IMR-90 (cell line): ENCODE measurements at regions not wholly inside any gene's neighbourhood (a gene's known extent, or its start where the extent isn't known, plus 50 kb on each side); places are given as distances from the start of the nearest gene placed in this dataset.

ENCODE experiments used
- ATAC-seq: fragments of 200-7000 bp; cut with Tn5 transposase; 2 replicates; pipeline ENCODE4 v1.9.1; 2020; ENCODE audit warnings: low read depth, mild to moderate bottlenecking, moderate library complexity
- BruUV-seq: library from RNA; stranded (reverse); fragments of 400-500 nt; replicated peaks from 2 replicates; lab custom pipeline; 2021; lab: Mats Ljungman, UMichigan
- CTCF ChIA-PET: fragments of 300-600 bp; formaldehyde crosslinking; extraction: SDS; loops from one replicate; lab custom pipeline; 2021; ENCODE audit warnings: antibody characterized with exemption; lab: Yijun Ruan, JAX
- POLR2A ChIA-PET: fragments of 300-600 bp; sonication (Branson Sonifier 250); formaldehyde crosslinking; loops from one replicate; lab custom pipeline; 2022; ENCODE audit warnings: antibody characterized with exemption; ENCODE audit not compliant: unreplicated experiment; lab: Charles Lee
- DNase-seq: peaks from one replicate; pipeline ENCODE4 v3.0.0; 2013
- H2AFZ ChIP-seq: replicated peaks from 2 replicates; pipeline ENCODE3; 2013; ENCODE audit warnings: low read length, mild to moderate bottlenecking; ENCODE audit not compliant: poor library complexity
- H2AK5ac ChIP-seq: 2 replicates; pipeline ENCODE4 v1.6.1; 2013; ENCODE audit warnings: low read depth, low read length, inconsistent platforms
- H2AK9ac ChIP-seq: replicated peaks from 2 replicates; pipeline ENCODE3; 2013; ENCODE audit warnings: mild to moderate bottlenecking, low read depth, low read length, moderate library complexity; ENCODE audit not compliant: poor library complexity
- H2BK120ac ChIP-seq: 2 replicates; pipeline ENCODE4 v1.6.1; 2013; ENCODE audit warnings: low read depth, low read length, inconsistent platforms
- H2BK15ac ChIP-seq: 3 replicates; pipeline ENCODE4 v1.6.1; 2013; ENCODE audit warnings: low read depth, low read length, inconsistent platforms
- H2BK20ac ChIP-seq: 2 replicates; pipeline ENCODE4 v1.6.1; 2013; ENCODE audit warnings: low read depth, mild to moderate bottlenecking, inconsistent platforms, low read length, moderate library complexity
- H2BK5ac ChIP-seq: 2 replicates; pipeline ENCODE4 v1.6.1; 2013; ENCODE audit warnings: mild to moderate bottlenecking, low read depth, low read length, inconsistent platforms; ENCODE audit not compliant: poor library complexity, severe bottlenecking
- H3K14ac ChIP-seq: replicated peaks from 2 replicates; pipeline ENCODE4 v1.6.1; 2013; ENCODE audit warnings: low read depth, low read length, inconsistent platforms
- H3K18ac ChIP-seq: 2 replicates; pipeline ENCODE4 v1.6.1; 2013; ENCODE audit warnings: low read depth, low read length, control low read depth
- H3K23ac ChIP-seq: 2 replicates; pipeline ENCODE4 v1.6.1; 2013; ENCODE audit warnings: low read depth, low read length, inconsistent platforms
- H3K27ac ChIP-seq: 2 replicates; pipeline ENCODE4 v1.5.1; 2013; ENCODE audit warnings: mild to moderate bottlenecking, control low read depth, low read length; ENCODE audit not compliant: insufficient read depth
- H3K27me3 ChIP-seq: 2 replicates; pipeline ENCODE4 v1.6.1; 2013; ENCODE audit warnings: low read length; ENCODE audit not compliant: control insufficient read depth, insufficient read depth
- H3K36me3 ChIP-seq: 2 replicates; pipeline ENCODE4 v1.6.1; 2013; ENCODE audit warnings: low read length, mixed read lengths; ENCODE audit not compliant: control insufficient read depth, insufficient read depth
- H3K4ac ChIP-seq: 2 replicates; pipeline ENCODE4 v1.6.1; 2013; ENCODE audit warnings: low read depth, low read length, inconsistent platforms
- H3K4me1 ChIP-seq: 2 replicates; pipeline ENCODE4 v1.6.1; 2013; ENCODE audit warnings: low read length, mixed read lengths; ENCODE audit not compliant: control insufficient read depth, insufficient read depth
- H3K4me2 ChIP-seq: 2 replicates; pipeline ENCODE4 v1.6.1; 2013; ENCODE audit warnings: low read depth, mild to moderate bottlenecking, control low read depth, low read length, moderate library complexity
- H3K4me3 ChIP-seq: 2 replicates; pipeline ENCODE4 v1.5.1; 2013; ENCODE audit warnings: low read depth, mild to moderate bottlenecking, control low read depth, low read length, moderate library complexity; ENCODE audit not compliant: insufficient read depth
- H3K56ac ChIP-seq: 2 replicates; pipeline ENCODE4 v1.6.1; 2013; ENCODE audit warnings: low read length, inconsistent platforms; ENCODE audit not compliant: insufficient read depth; ENCODE audit errors: extremely low read depth
- H3K79me1 ChIP-seq, 2 experiments: 2 replicates each; pipeline ENCODE4 v1.6.1; 2013; ENCODE audit warnings: low read length in 2 of 2, inconsistent platforms in 1 of 2, low read depth in 1 of 2
- H3K9ac ChIP-seq: 2 replicates; pipeline ENCODE4 v1.6.1; 2013; ENCODE audit warnings: low read depth, low read length, control low read depth
- H3K9me1 ChIP-seq: 2 replicates; pipeline ENCODE4 v1.6.1; 2013; ENCODE audit warnings: low read length, inconsistent platforms; ENCODE audit not compliant: insufficient read depth
- H3K9me3 ChIP-seq: 2 replicates; pipeline ENCODE4 v1.6.1; 2013; ENCODE audit warnings: low read length; ENCODE audit not compliant: control insufficient read depth, insufficient read depth
- H4K20me1 ChIP-seq: 2 replicates; pipeline ENCODE4 v1.6.1; 2013; ENCODE audit warnings: low read length, inconsistent platforms; ENCODE audit not compliant: insufficient read depth
- H4K5ac ChIP-seq: 2 replicates; pipeline ENCODE4 v1.6.1; 2013; ENCODE audit warnings: mild to moderate bottlenecking, low read depth, low read length, control low read depth
- H4K8ac ChIP-seq, 2 experiments: 2 replicates each; pipeline ENCODE4 v1.6.1; 2013; ENCODE audit warnings: low read depth in 2 of 2, low read length in 2 of 2, control low read depth in 1 of 2, inconsistent platforms in 1 of 2
- H4K91ac ChIP-seq: 2 replicates; pipeline ENCODE4 v1.6.1; 2013; ENCODE audit warnings: low read depth, low read length, inconsistent platforms; ENCODE audit not compliant: insufficient read depth
- CHD1 ChIP-seq: IDR thresholded peaks from 2 replicates; pipeline ENCODE4 v1.6.1; 2012; ENCODE audit warnings: low read depth, low read length, improper control_type of control experiment
- MAFK ChIP-seq: IDR thresholded peaks from 2 replicates; pipeline ENCODE4 v1.6.1; 2012; ENCODE audit warnings: low read depth, low read length, improper control_type of control experiment
- NFE2L2 ChIP-seq: fragments of 150-350 bp; IDR thresholded peaks from 2 replicates; pipeline ENCODE4 v1.6.1; 2016; ENCODE audit warnings: low read depth, mild to moderate bottlenecking, low read length
- POLR2A ChIP-seq: IDR thresholded peaks from 2 replicates; pipeline ENCODE4 v1.6.1; 2012; ENCODE audit warnings: mild to moderate bottlenecking, low read depth, low read length
- RAD21 ChIP-seq: IDR thresholded peaks from 2 replicates; pipeline ENCODE4 v1.6.1; 2012; ENCODE audit warnings: low read length, improper control_type of control experiment
- WGBS, 2 experiments: methylation state at CpG; one replicate each; pipeline versions ENCODE4 v1.1.5 to v1.1.7; 2013; ENCODE audit warnings: missing lambda C conversion rate in 2 of 2; ENCODE audit not compliant: insufficient read length in 1 of 2; ENCODE audit errors: extremely low coverage in 2 of 2; 5-methylcytosine and 5-hydroxymethylcytosine counted together
- dilution Hi-C: fragments of 300-500 bp; cut with HindIII; formaldehyde crosslinking; loops from one replicate; pipeline ENCODE4 v1.14.3; 2018; ENCODE audit warnings: low sequenced_read_pairs; ENCODE audit not compliant: unreplicated experiment
- in situ Hi-C: fragments of 300-500 bp; cut with MboI; formaldehyde crosslinking; loops from 3 replicates; pipeline ENCODE4 v1.14.3; 2019; ENCODE audit warnings: low sequenced_read_pairs, inconsistent platforms, mixed read lengths
- intact Hi-C: fragments of 100-400 bp; cut with micrococcal nuclease; formaldehyde crosslinking; loops from 2 replicates; pipeline ENCODE4 v1.10.0; 2022
- TF ChIP-seq, protein P1 (sequence below): fragments of 150-350 bp; IDR thresholded peaks from 2 replicates; pipeline ENCODE4 v1.6.1; 2017; ENCODE audit warnings: mild to moderate bottlenecking, antibody characterized with exemption, low read length, low read depth
- TF ChIP-seq, protein P2 (sequence below): fragments of 150-350 bp; IDR thresholded peaks from 2 replicates; pipeline ENCODE4 v1.6.1; 2016; ENCODE audit warnings: low read depth, mild to moderate bottlenecking, low read length, moderate library complexity, borderline replicate concordance

DNA sequence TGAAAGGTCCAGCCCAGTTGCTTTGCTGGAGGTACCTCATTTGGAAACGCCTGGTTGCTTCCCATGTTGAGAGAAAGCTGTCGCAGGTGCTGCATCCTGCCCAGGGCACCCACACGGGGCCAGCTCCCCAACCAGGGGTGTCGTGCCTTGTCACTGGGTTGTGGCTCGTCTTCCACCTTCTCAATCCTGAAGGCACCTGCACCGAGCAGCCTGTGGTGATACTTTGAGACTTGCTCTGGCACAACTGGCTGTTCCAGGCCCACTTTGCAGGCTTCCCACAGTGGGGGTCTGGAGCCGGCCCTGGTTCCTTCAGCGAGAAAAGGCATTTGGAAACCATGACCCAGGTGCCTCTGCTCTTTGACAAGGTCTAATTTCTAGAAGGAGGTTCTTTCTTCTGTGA lies 197.3 kb upstream of the PPP2R2D start:
- in situ Hi-C loops: no loop called here
- Histone ChIP-seq H3K4me2 (no peak overlapping the region), H3K4me1 (no peaks in the 10 kb centered on the region), H3K56ac (no peak overlapping the region), H2BK5ac (no peak overlapping the region), H4K5ac (no peak overlapping the region), H2AK9ac (no peak overlapping the region), H3K23ac (no peak overlapping the region), H3K9me3 (peaks cover 65% of the 10 kb centered on the region), H3K27ac (no peak overlapping the region), H3K4me3 (no peak overlapping the region), H3K27me3 (no peaks in the 10 kb centered on the region), H3K4ac (no peak overlapping the region), H3K18ac (no peak overlapping the region), H2BK20ac (no peak overlapping the region), H4K91ac (no peak overlapping the region), H3K9me1 (no peaks in the 10 kb centered on the region), H2BK15ac (no peak overlapping the region), H4K8ac (no peak overlapping the region), H2AFZ (no peak overlapping the region), H3K14ac (no peak overlapping the region), H2AK5ac (no peak overlapping the region), H3K36me3 (no peaks in the 10 kb centered on the region), H3K79me1 (no peaks in the 10 kb centered on the region), H3K9ac (no peak overlapping the region), H2BK120ac (no peak overlapping the region), H4K20me1 (no peaks in the 10 kb centered on the region)
- 29% methylated on average over 4 of the region's 8 CpGs; no CpG with 5 or more reads in 1 of the 2 experiments for WGBS, 2 experiments
- ChIA-PET CTCF (no interaction called here), POLR2A (no interaction called here)
- DNase-seq (no peak), ATAC-seq (no peak)
- no TSS peak for BruUV-seq
- TF ChIP-seq, protein P1, sequence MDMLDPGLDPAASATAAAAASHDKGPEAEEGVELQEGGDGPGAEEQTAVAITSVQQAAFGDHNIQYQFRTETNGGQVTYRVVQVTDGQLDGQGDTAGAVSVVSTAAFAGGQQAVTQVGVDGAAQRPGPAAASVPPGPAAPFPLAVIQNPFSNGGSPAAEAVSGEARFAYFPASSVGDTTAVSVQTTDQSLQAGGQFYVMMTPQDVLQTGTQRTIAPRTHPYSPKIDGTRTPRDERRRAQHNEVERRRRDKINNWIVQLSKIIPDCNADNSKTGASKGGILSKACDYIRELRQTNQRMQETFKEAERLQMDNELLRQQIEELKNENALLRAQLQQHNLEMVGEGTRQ: no peak
- TF ChIP-seq NFE2L2 (no peak), MAFK (no peak), RAD21 (no peak), CHD1 (no peak), POLR2A (no peak)
- TF ChIP-seq, protein P2, sequence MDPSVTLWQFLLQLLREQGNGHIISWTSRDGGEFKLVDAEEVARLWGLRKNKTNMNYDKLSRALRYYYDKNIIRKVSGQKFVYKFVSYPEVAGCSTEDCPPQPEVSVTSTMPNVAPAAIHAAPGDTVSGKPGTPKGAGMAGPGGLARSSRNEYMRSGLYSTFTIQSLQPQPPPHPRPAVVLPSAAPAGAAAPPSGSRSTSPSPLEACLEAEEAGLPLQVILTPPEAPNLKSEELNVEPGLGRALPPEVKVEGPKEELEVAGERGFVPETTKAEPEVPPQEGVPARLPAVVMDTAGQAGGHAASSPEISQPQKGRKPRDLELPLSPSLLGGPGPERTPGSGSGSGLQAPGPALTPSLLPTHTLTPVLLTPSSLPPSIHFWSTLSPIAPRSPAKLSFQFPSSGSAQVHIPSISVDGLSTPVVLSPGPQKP: no peak
- intact Hi-C loops: no loop called here
- dilution Hi-C loops: no loop called here
